ENCODE measurements at regions not wholly inside any gene's neighbourhood (a gene's known extent, or its start where the extent isn't known, plus 50 kb on each side); places are given as distances from the start of the nearest gene placed in this dataset.

DNA sequence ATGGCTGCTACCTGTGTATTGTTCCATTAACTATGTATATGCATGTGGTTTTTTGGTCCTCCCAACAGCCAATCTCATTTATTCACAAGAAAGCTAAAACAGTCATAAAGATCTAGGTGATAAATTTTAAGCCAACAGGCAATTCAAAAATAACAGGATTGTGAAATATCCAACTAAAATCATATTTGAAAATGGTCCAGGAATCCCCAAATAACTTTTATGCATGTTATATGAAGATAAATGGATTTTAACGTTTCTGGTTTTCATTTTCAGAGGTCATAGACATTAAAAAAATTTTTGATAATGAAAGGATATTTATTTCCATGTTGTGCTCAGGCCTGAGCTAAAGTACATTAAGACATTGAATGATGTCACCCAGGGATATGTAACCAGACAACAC is 96.8 kb upstream of the JAZF1 start:
- H3K36me3 ChIP-seq = no peaks in the 10 kb centered on the region
- H3K27ac ChIP-seq = no peak overlapping the region
- H3K4me3 ChIP-seq (ENCODE audit: low read depth, low read length) = no peak overlapping the region
- no peak for DNase-seq
- no peaks in the 10 kb centered on the region for H3K27me3 ChIP-seq (ENCODE audit: insufficient read depth, low read depth, severe bottlenecking)
- TF ChIP-seq CTCF (IDR thresholded peaks at IDR 0.05; ENCODE audit: low read depth, low read length) = no peak
- no peaks in the 10 kb centered on the region for H3K9me3 ChIP-seq (ENCODE audit: severe bottlenecking)

DNA sequence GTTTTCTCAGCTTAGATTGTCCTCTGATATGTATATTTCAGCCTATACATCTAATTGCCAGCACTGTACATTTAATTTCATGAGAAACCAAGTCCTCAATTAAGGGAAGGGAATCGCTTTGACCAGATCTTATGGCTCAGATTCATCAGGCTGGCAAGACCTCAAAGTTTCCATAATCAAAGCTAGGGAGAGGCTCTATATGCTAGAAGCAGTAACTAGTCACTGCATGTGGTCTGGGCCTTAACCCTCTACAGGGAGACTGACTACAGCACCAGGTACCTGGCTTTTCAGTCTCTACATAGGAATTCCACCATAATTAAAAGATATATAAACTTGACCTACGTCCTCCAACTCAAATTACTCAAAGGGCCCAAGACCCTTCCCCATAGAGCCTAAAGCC is 97.4 kb upstream of the JAZF1 start:
- H3K9me3 ChIP-seq (ENCODE audit: severe bottlenecking) = no peaks in the 10 kb centered on the region
- TF ChIP-seq CTCF (IDR thresholded peaks at IDR 0.05; ENCODE audit: low read depth, low read length) = no peak
- DNase-seq = no peak
- H3K36me3 ChIP-seq = no peaks in the 10 kb centered on the region
- H3K4me3 ChIP-seq (ENCODE audit: low read depth, low read length) = no peak overlapping the region
- no peak overlapping the region for H3K27ac ChIP-seq
- H3K27me3 ChIP-seq (ENCODE audit: insufficient read depth, low read depth, severe bottlenecking) = no peaks in the 10 kb centered on the region

GRCh38 chr7:28280516-28280915 is 99.9 kb upstream of the JAZF1 start:
- Histone ChIP-seq H3K27me3 (ENCODE audit: insufficient read depth, low read depth, severe bottlenecking) (no peaks in the 10 kb centered on the region), H3K9me3 (ENCODE audit: severe bottlenecking) (no peaks in the 10 kb centered on the region), H3K36me3 (no peaks in the 10 kb centered on the region), H3K4me3 (ENCODE audit: low read depth, low read length) (no peak overlapping the region), H3K27ac (no peak overlapping the region)
- peak; percentile 57 for DNase-seq
- TF ChIP-seq CTCF (IDR thresholded peaks at IDR 0.05; ENCODE audit: low read depth, low read length) = no peak

DNA sequence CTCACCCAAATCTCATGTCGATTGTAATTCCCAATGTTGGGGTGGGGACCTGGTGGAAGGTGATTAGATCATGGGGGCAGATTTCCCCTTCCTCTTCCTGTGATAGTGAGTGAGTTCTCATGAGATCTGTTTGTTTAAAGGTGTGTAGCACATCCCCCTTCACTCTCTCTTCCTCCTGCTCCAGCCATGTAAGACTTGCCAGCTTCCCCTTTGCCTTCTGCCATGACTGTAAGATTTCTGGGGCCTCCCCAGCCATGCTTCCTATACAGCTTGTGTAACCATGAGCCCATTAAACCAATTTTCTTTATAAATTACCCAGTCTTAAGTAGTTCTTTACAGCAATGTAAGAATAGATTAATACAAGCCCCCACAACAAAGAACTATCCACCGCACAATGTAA is 109.9 kb upstream of the JAZF1 start:
- no peak for TF ChIP-seq CTCF (IDR thresholded peaks at IDR 0.05; ENCODE audit: low read depth, low read length)
- Histone ChIP-seq H3K36me3 (no peaks in the 10 kb centered on the region), H3K9me3 (ENCODE audit: severe bottlenecking) (no peaks in the 10 kb centered on the region), H3K27ac (no peak overlapping the region), H3K27me3 (ENCODE audit: insufficient read depth, low read depth, severe bottlenecking) (no peaks in the 10 kb centered on the region), H3K4me3 (ENCODE audit: low read depth, low read length) (no peak overlapping the region)
- no peak for DNase-seq

- Histone ChIP-seq H3K4me3 (ENCODE audit: low read depth, low read length) (no peak overlapping the region), H3K27ac (no peak overlapping the region)
Observed at GRCh38 chr7:28291559-28291958, 111.0 kb upstream of the JAZF1 start.

More at GRCh38 chr7:28291559-28291958, 111.0 kb upstream of the JAZF1 start:
- no peak for TF ChIP-seq CTCF (IDR thresholded peaks at IDR 0.05; ENCODE audit: low read depth, low read length)
- DNase-seq = no peak
- Histone ChIP-seq H3K27me3 (ENCODE audit: insufficient read depth, low read depth, severe bottlenecking) (no peaks in the 10 kb centered on the region), H3K36me3 (no peaks in the 10 kb centered on the region), H3K9me3 (ENCODE audit: severe bottlenecking) (no peaks in the 10 kb centered on the region)
